Aorta (tissue), 5 donors: ENCODE measurements at regions not wholly inside any gene's neighbourhood (a gene's known extent, or its start where the extent isn't known, plus 50 kb on each side); places are given as distances from the start of the nearest gene placed in this dataset.
A peak's percentile ranks its signal among the peaks of the same experiment; 100 is the strongest.
"Not testable (repeated sequence)": the region's sequence is repeated elsewhere in the genome, so short reads cannot be mapped to it uniquely, and the experiment has no call there.

Experiments used
- ATAC-seq: fragments of 200-7000 bp; cut with Tn5 transposase; one replicate; pipeline ENCODE4 v1.9.1; 2022; ENCODE audit warnings: moderate library complexity; ENCODE audit not compliant: low FRiP score
- DNase-seq, 2 donors: peaks; one replicate each; pipeline ENCODE4 v3.0.0-alpha.2; 2020
- H3K27ac ChIP-seq, 2 donors: one replicate each; pipeline ENCODE4 v1.5.1; 2013; ENCODE audit warnings: low read length in 2 of 2, mild to moderate bottlenecking in 2 of 2, moderate library complexity in 2 of 2, control low read depth in 1 of 2, inconsistent platforms in 1 of 2, low read depth in 1 of 2
- H3K27me3 ChIP-seq, 2 donors: one replicate each; pipeline ENCODE4 v1.6.1; 2013; ENCODE audit warnings: control low read depth in 1 of 2, low read length in 1 of 2, mild to moderate bottlenecking in 1 of 2, moderate library complexity in 1 of 2; ENCODE audit not compliant: insufficient read depth in 2 of 2, control insufficient read depth in 1 of 2
- H3K36me3 ChIP-seq, 2 donors: one replicate each; pipeline ENCODE4 v1.6.1; 2013; ENCODE audit warnings: control low read depth in 1 of 2, low read length in 1 of 2, mild to moderate bottlenecking in 1 of 2; ENCODE audit not compliant: insufficient read depth in 2 of 2, control insufficient read depth in 1 of 2
- H3K4me1 ChIP-seq, 2 donors: one replicate each; pipeline ENCODE4 v1.6.1; 2013; ENCODE audit warnings: low read length in 2 of 2, control low read depth in 1 of 2, mild to moderate bottlenecking in 1 of 2, moderate library complexity in 1 of 2; ENCODE audit not compliant: insufficient read depth in 2 of 2, control insufficient read depth in 1 of 2
- H3K4me3 ChIP-seq, 2 donors: one replicate each; pipeline ENCODE4 v1.5.1; 2013; ENCODE audit warnings: low read length in 2 of 2, control low read depth in 1 of 2, mild to moderate bottlenecking in 1 of 2
- H3K9me3 ChIP-seq: one replicate; pipeline ENCODE4 v1.6.1; 2013; ENCODE audit warnings: mild to moderate bottlenecking, low read length; ENCODE audit not compliant: control insufficient read depth
- WGBS, 2 donors: extraction: QIAGEN DNeasy Blood & Tissue Kit; methylation state at CpG; one replicate each; pipeline ENCODE4 v1.1.7; 2013; 5-methylcytosine and 5-hydroxymethylcytosine counted together
- intact Hi-C, 2 donors: fragments of 100-400 bp; cut with DNase I; formaldehyde crosslinking; loops; one replicate each; pipeline versions ENCODE4 v1.14.2 to v1.15.0; 2022
- donor health status: healthy with polysubstance abuse.
- donor health status: Bipolar disorder and iron deficiency.
- donor health status: DM: no; HTN: no; CAD: no.
- donor health status: DM: no; HTN: no; CAD: no.
- donor health status: DM: yes; HTN: yes; CAD: no.

DNA sequence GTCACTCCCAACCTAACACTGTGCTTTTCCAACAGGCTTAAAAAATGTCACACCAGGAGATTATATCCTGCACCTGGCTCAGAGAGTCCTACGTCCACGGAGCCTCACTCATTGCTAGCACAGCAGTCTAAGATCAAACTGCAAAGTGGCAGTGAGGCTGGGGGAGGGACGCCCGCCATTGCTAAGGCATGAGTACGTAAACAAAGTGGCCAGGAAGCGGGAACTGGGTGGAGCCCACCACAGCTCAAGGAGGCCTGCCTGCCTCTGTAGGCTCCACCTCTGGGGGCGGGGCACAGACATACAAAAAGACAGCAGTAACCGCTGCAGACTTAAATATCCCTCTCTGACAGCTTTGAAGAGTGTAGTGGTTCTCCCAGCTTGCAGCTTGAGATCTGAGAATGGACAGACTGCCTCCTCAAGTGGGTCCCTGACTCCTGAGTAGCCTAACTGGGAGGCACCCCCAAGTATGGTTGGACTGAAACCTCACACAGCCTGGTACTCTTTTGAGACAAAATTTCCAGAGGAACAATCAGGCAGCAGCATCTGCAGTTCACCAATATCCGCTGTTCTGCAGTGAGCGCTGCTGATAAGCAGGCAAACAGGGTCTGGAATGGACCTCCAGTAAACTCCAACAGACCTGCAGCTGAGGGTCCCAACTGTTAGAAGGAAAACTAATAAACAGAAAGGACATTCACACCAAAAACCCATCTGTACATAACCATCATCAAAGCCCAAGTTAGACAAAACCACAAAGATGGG, 2986.4 kb upstream of the OR11H1 start:
- H3K9me3 ChIP-seq, H3K27me3 ChIP-seq, H3K4me1 ChIP-seq, H3K36me3 ChIP-seq, intact Hi-C loops, ATAC-seq, H3K4me3 ChIP-seq, H3K27ac ChIP-seq: not testable (repeated sequence)
- 55% methylated on average over 7 to 10 of the region's 10 CpGs for WGBS, 2 donors
- peak in 1 of 2 donors; percentile 57 for DNase-seq

GRCh38 chr22:12553366-12553765, 2974.6 kb upstream of the OR11H1 start:
- DNase-seq, result peak in 1 of 2 donors; percentile 69
- H3K4me3 ChIP-seq, H3K4me1 ChIP-seq, ATAC-seq, intact Hi-C loops, H3K27me3 ChIP-seq, H3K9me3 ChIP-seq, H3K36me3 ChIP-seq, H3K27ac ChIP-seq: not testable (repeated sequence)
- 58 to 68% methylated on average over 5 of the region's 5 CpGs for WGBS, 2 donors

DNA sequence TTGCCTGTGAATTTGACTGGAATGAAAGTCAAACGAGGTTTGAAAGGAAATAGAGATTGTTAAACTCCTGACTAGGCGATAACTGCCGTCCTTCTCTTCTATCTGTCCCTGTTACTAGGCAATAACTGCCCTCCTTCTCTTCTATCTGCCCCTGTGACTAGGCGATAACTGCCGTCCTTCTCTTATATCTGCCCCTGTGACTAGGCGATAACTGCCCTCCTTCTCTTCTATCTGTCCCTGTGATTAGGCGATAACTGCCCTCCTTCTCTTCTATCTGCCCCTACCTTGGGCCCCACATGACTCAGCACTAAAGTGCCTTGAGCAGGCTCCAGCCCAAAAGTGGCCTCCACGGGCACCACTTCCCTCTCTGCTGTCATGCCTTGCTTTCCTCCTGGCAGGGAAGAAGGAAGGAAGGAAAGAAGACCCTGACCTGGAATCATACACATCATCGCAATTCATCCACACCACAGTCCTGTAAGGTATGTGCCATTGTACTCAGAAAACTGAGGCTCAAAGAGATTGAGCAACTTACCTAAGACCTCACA, 2973.3 kb upstream of the OR11H1 start:
- H3K36me3 ChIP-seq, H3K4me1 ChIP-seq, H3K4me3 ChIP-seq, intact Hi-C loops, DNase-seq, H3K9me3 ChIP-seq, ATAC-seq, H3K27ac ChIP-seq, H3K27me3 ChIP-seq: not testable (repeated sequence)
- WGBS, 2 donors, result 65 to 73% methylated on average over 6 of the region's 9 CpGs

- H3K27ac ChIP-seq, H3K4me3 ChIP-seq, H3K27me3 ChIP-seq, intact Hi-C loops, H3K4me1 ChIP-seq, H3K36me3 ChIP-seq, ATAC-seq, H3K9me3 ChIP-seq, DNase-seq: not testable (repeated sequence)
Observed at GRCh38 chr22:12571500-12571899, 2956.5 kb upstream of the OR11H1 start.

- ATAC-seq, H3K27ac ChIP-seq, H3K9me3 ChIP-seq, H3K27me3 ChIP-seq, H3K4me1 ChIP-seq, H3K4me3 ChIP-seq, intact Hi-C loops, H3K36me3 ChIP-seq, DNase-seq: not testable (repeated sequence)
- 5 to 13% methylated on average over 2 of the region's 3 CpGs for WGBS, 2 donors
Observed at GRCh38 chr22:12579655-12580054, 2948.3 kb upstream of the OR11H1 start.

GRCh38 chr22:12584457-12584856, 2943.5 kb upstream of the OR11H1 start:
- H3K9me3 ChIP-seq, intact Hi-C loops, H3K27me3 ChIP-seq, ATAC-seq, H3K4me1 ChIP-seq, H3K4me3 ChIP-seq, H3K27ac ChIP-seq, H3K36me3 ChIP-seq: not testable (repeated sequence)
- WGBS, 2 donors, result 64% methylated on average over 17 of the region's 17 CpGs
- DNase-seq, result peak in 1 of 2 donors; percentile 74

DNA sequence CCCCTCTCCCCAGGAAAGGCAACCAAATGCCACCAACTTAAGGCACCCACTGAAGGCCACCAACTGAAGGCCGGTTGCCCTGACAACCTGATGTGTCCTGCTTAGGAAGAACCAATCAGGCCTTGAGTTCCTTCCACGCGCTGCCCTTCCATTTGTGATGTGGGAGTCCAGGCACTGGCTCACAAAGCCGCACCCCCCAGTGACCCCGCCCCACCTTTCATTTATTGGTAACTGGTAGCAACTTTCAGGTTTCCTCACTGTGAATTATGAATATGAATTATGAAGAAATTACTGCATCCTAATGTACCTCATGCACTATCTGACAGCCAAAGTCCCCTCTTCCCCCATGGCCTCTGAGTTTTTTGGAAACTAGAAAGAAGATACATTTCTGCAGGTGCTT, 2943.1 kb upstream of the OR11H1 start:
- H3K27ac ChIP-seq, H3K9me3 ChIP-seq, H3K4me3 ChIP-seq, intact Hi-C loops, H3K36me3 ChIP-seq, H3K4me1 ChIP-seq, H3K27me3 ChIP-seq, ATAC-seq: not testable (repeated sequence)
- 64 to 69% methylated on average over 5 of the region's 5 CpGs for WGBS, 2 donors
- DNase-seq, result peak in 1 of 2 donors; percentile 53

GRCh38 chr22:12595724-12596123, 2932.3 kb upstream of the OR11H1 start:
- H3K4me3 ChIP-seq, H3K27ac ChIP-seq, ATAC-seq, H3K9me3 ChIP-seq, H3K4me1 ChIP-seq, H3K36me3 ChIP-seq, intact Hi-C loops, H3K27me3 ChIP-seq: not testable (repeated sequence)
- DNase-seq, result peak in 1 of 2 donors; percentile 62
- 70 to 75% methylated on average over 13 of the region's 13 CpGs for WGBS, 2 donors

GRCh38 chr22:12597778-12598177, 2930.2 kb upstream of the OR11H1 start:
- H3K9me3 ChIP-seq, H3K4me1 ChIP-seq, H3K4me3 ChIP-seq, H3K36me3 ChIP-seq, H3K27me3 ChIP-seq, ATAC-seq, H3K27ac ChIP-seq, intact Hi-C loops: not testable (repeated sequence)
- peak in 1 of 2 donors; percentile 51 for DNase-seq
- 70 to 74% methylated on average over 4 of the region's 4 CpGs for WGBS, 2 donors
